ENCODE measurements at regions not wholly inside any gene's neighbourhood (a gene's known extent, or its start where the extent isn't known, plus 50 kb on each side); places are given as distances from the start of the nearest gene placed in this dataset.

GRCh38 chr16:7805686-7806396, 473.2 kb downstream of the RBFOX1 start:
- H3K79me2 ChIP-seq (ENCODE audit: control insufficient read depth, insufficient read depth, low read length): no peaks in the 10 kb centered on the region
- H3K9me1 ChIP-seq (ENCODE audit: control insufficient read depth, extremely low read depth, insufficient read depth, low read length): no peaks in the 10 kb centered on the region
- no peaks in the 10 kb centered on the region for H3K36me3 ChIP-seq (ENCODE audit: control insufficient read depth in 2 of 2, extremely low read depth in 1 of 2, insufficient read depth in 2 of 2, low read length in 2 of 2)
- H3K4me1 ChIP-seq (ENCODE audit: control insufficient read depth, extremely low read depth, insufficient read depth, low read length): no peaks in the 10 kb centered on the region
- H3K27me3 ChIP-seq (ENCODE audit: control insufficient read depth, extremely low read depth, insufficient read depth, low read length): no peaks in the 10 kb centered on the region
- H3K4me3 ChIP-seq (ENCODE audit: control insufficient read depth in 2 of 3, extremely low read depth in 1 of 3, insufficient read depth in 2 of 3, low read depth in 1 of 3, low read length in 3 of 3): no peak overlapping the region
- H2AFZ ChIP-seq (ENCODE audit: control insufficient read depth, low read length): no peak overlapping the region
- no peak overlapping the region for H3K9ac ChIP-seq (ENCODE audit: control insufficient read depth, extremely low read depth, insufficient read depth, low read length)
- no peaks in the 10 kb centered on the region for H3K9me3 ChIP-seq (ENCODE audit: control insufficient read depth, low read depth, low read length)
- dilution Hi-C loops (cut with MboI; ENCODE audit: extremely low pct_ligation_motif_present, low sequenced_read_pairs): no loop called here
- no peak overlapping the region for H3K4me2 ChIP-seq (ENCODE audit: control insufficient read depth, extremely low read depth, insufficient read depth, low read depth, low read length)
- H3K27ac ChIP-seq (ENCODE audit: control insufficient read depth, insufficient read depth, low read length): no peak overlapping the region
- FAIRE-seq (no peak), DNase-seq (ENCODE audit: low read depth, low spot score) (no peak)
- TF ChIP-seq CTCF (optimal IDR thresholded peaks at IDR 0.05 in 1 of 3, IDR thresholded peaks at IDR 0.05 in 1 of 3, conservative IDR thresholded peaks at IDR 0.05 in 1 of 3; ENCODE audit: extremely low read depth in 1 of 3, insufficient read depth in 2 of 3, low read length in 3 of 3) (no peak), EZH2 (IDR thresholded peaks at IDR 0.05; ENCODE audit: low read length) (no peak)
- no peaks in the 10 kb centered on the region for H4K20me1 ChIP-seq (ENCODE audit: control insufficient read depth, extremely low read depth, insufficient read depth, low read length)

DNA sequence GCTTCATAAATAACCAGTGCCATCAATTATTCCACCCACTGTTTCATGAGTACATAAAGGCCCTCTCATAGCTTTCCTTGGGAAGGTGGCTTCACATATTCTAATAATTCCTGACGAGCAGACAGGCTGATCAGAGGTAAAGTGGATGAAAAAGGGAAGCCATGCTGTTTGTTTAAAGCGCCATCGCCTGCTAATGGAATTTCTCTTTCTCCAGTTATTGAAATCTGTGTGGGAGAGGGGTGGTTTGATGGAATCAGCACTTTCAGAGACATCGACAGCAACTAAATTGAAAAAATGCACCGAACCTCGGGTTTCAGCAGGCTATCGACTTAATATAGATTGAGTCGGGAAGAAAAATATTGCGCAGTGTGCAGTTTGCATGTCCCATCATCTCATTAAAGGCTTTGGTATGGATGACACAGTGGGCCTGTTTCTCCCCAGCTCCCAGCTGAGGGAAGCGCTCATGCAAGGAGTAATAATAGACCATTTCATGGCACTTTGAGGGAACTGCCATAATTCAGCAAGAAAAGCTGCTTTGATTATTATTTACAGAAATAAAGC, 472.1 kb downstream of the RBFOX1 start:
- H4K20me1 ChIP-seq (ENCODE audit: control insufficient read depth, extremely low read depth, insufficient read depth, low read length): no peaks in the 10 kb centered on the region
- TF ChIP-seq CTCF (optimal IDR thresholded peaks at IDR 0.05 in 1 of 3, IDR thresholded peaks at IDR 0.05 in 1 of 3, conservative IDR thresholded peaks at IDR 0.05 in 1 of 3; ENCODE audit: extremely low read depth in 1 of 3, insufficient read depth in 2 of 3, low read length in 3 of 3): no peak
- no peak for TF ChIP-seq EZH2 (IDR thresholded peaks at IDR 0.05; ENCODE audit: low read length)

More for the DNA sequence above, 472.1 kb downstream of the RBFOX1 start:
- no peak for FAIRE-seq
- no peak overlapping the region for H3K9ac ChIP-seq (ENCODE audit: control insufficient read depth, extremely low read depth, insufficient read depth, low read length)
- no peak overlapping the region for H3K27ac ChIP-seq (ENCODE audit: control insufficient read depth, insufficient read depth, low read length)
- H3K9me1 ChIP-seq (ENCODE audit: control insufficient read depth, extremely low read depth, insufficient read depth, low read length): no peaks in the 10 kb centered on the region
- H3K4me3 ChIP-seq (ENCODE audit: control insufficient read depth in 2 of 3, extremely low read depth in 1 of 3, insufficient read depth in 2 of 3, low read depth in 1 of 3, low read length in 3 of 3): no peak overlapping the region
- no peaks in the 10 kb centered on the region for H3K4me1 ChIP-seq (ENCODE audit: control insufficient read depth, extremely low read depth, insufficient read depth, low read length)
- H3K9me3 ChIP-seq (ENCODE audit: control insufficient read depth, low read depth, low read length): no peaks in the 10 kb centered on the region
- no peaks in the 10 kb centered on the region for H3K27me3 ChIP-seq (ENCODE audit: control insufficient read depth, extremely low read depth, insufficient read depth, low read length)
- H2AFZ ChIP-seq (ENCODE audit: control insufficient read depth, low read length): no peak overlapping the region
- H3K79me2 ChIP-seq (ENCODE audit: control insufficient read depth, insufficient read depth, low read length): no peaks in the 10 kb centered on the region
- DNase-seq (ENCODE audit: low read depth, low spot score): no peak
- H3K4me2 ChIP-seq (ENCODE audit: control insufficient read depth, extremely low read depth, insufficient read depth, low read depth, low read length): no peak overlapping the region
- dilution Hi-C loops (cut with MboI; ENCODE audit: extremely low pct_ligation_motif_present, low sequenced_read_pairs): no loop called here
- no peaks in the 10 kb centered on the region for H3K36me3 ChIP-seq (ENCODE audit: control insufficient read depth in 2 of 2, extremely low read depth in 1 of 2, insufficient read depth in 2 of 2, low read length in 2 of 2)
